Astrocyte (in vitro differentiated cells and primary cell): ENCODE measurements at regions not wholly inside any gene's neighbourhood (a gene's known extent, or its start where the extent isn't known, plus 50 kb on each side); places are given as distances from the start of the nearest gene placed in this dataset.
A peak's percentile ranks its signal among the peaks of the same experiment; 100 is the strongest.

ENCODE experiments used
- DNase-seq: peaks from one replicate; pipeline ENCODE4 v3.0.0-alpha.2; 2010; ENCODE audit warnings: low read depth
- FAIRE-seq: peaks from 2 replicates; lab custom pipeline; 2011; peaks lifted over from hg19 to GRCh38; lab: Jason Lieb, UNC
- H2AFZ ChIP-seq: 2 replicates; pipeline ENCODE4 v1.6.0; 2012; ENCODE audit warnings: low read depth, low read length, inconsistent platforms
- H3K27ac ChIP-seq: 2 replicates; pipeline ENCODE4 v1.5.1; 2011; ENCODE audit warnings: low read depth, low read length, inconsistent platforms
- H3K27me3 ChIP-seq: 2 replicates; pipeline ENCODE4 v1.6.0; 2011; ENCODE audit warnings: low read length, inconsistent platforms; ENCODE audit not compliant: insufficient read depth
- H3K36me3 ChIP-seq: 2 replicates; pipeline ENCODE4 v1.5.1; 2011; ENCODE audit warnings: low read length, inconsistent platforms; ENCODE audit not compliant: insufficient read depth
- H3K4me1 ChIP-seq: 2 replicates; pipeline ENCODE4 v1.5.1; 2011; ENCODE audit warnings: low read length, inconsistent platforms; ENCODE audit not compliant: insufficient read depth
- H3K4me2 ChIP-seq: 2 replicates; pipeline ENCODE4 v1.6.0; 2012; ENCODE audit warnings: low read length, inconsistent platforms
- H3K4me3 ChIP-seq: 2 replicates; pipeline ENCODE4 v1.5.1; 2011; ENCODE audit warnings: low read depth, mild to moderate bottlenecking, low read length, inconsistent platforms; ENCODE audit not compliant: insufficient read depth
- H3K79me2 ChIP-seq: 2 replicates; pipeline ENCODE4 v1.6.0; 2012; ENCODE audit warnings: mild to moderate bottlenecking, low read length, inconsistent platforms; ENCODE audit not compliant: insufficient read depth
- H3K9ac ChIP-seq: 2 replicates; pipeline ENCODE4 v1.6.0; 2012; ENCODE audit warnings: mild to moderate bottlenecking, low read length, inconsistent platforms
- H3K9me3 ChIP-seq: 2 replicates; pipeline ENCODE4 v1.5.1; 2012; ENCODE audit warnings: low read depth, mild to moderate bottlenecking, low read length, inconsistent platforms; ENCODE audit not compliant: insufficient read depth
- H4K20me1 ChIP-seq: 2 replicates; pipeline ENCODE4 v1.6.0; 2012; ENCODE audit warnings: low read length, inconsistent platforms; ENCODE audit not compliant: insufficient read depth
- H3K27ac Mint-ChIP-seq: one replicate; pipeline ENCODE4 v1.8.0; 2021; ENCODE audit warnings: mild to moderate bottlenecking, mixed read lengths; ENCODE audit not compliant: unreplicated experiment
- H3K27me3 Mint-ChIP-seq: one replicate; pipeline ENCODE4 v1.8.0; 2021; ENCODE audit warnings: low read depth, mixed read lengths; ENCODE audit not compliant: unreplicated experiment
- H3K36me3 Mint-ChIP-seq: one replicate; pipeline ENCODE4 v1.8.0; 2021; ENCODE audit warnings: low read depth, mixed read lengths; ENCODE audit not compliant: unreplicated experiment
- H3K4me1 Mint-ChIP-seq: one replicate; pipeline ENCODE4 v1.8.0; 2021; ENCODE audit warnings: low read depth, mixed read lengths; ENCODE audit not compliant: unreplicated experiment
- H3K4me3 Mint-ChIP-seq: one replicate; pipeline ENCODE4 v1.8.0; 2021; ENCODE audit warnings: mild to moderate bottlenecking, moderate library complexity, mixed read lengths; ENCODE audit not compliant: unreplicated experiment
- H3K9me3 Mint-ChIP-seq: one replicate; pipeline ENCODE4 v1.8.0; 2021; ENCODE audit warnings: mild to moderate bottlenecking, mixed read lengths; ENCODE audit not compliant: unreplicated experiment
- EZH2 ChIP-seq: IDR thresholded peaks from 2 replicates; pipeline ENCODE4 v1.6.1; 2012; ENCODE audit warnings: mild to moderate bottlenecking, low read length, inconsistent platforms; ENCODE audit not compliant: insufficient read depth
- TF ChIP-seq, protein P1 (sequence below): IDR thresholded peaks from 2 replicates; pipeline ENCODE4 v1.5.1; 2011; ENCODE audit warnings: low read depth, mild to moderate bottlenecking, inconsistent platforms, low read length, moderate library complexity; ENCODE audit not compliant: insufficient read depth

DNA sequence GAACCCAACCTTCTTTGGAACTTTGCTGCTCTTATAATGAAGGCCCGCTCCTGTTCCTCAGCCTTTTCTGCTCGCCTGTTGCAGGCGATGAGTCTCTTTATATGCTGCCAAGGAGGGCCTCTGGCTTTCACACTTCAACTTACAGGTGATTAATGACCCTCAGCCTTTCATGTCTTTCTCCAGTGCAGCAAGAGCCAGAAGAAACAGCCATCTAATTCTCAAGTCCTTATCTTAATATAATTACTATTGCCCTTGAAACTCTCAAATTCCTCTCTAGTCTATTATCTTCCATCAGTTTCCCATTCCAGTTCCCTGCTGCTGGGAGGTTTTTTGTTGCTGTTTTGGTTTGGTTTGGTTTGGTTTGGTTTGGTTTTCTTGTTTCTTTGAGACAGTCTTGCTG lies 121.8 kb upstream of the MED13 start:
- Histone ChIP-seq H3K4me3 (no peak overlapping the region), H3K4me2 (no peak overlapping the region), H3K27ac (no peak overlapping the region), H3K36me3 (no peaks in the 10 kb centered on the region), H3K9me3 (no peaks in the 10 kb centered on the region), H2AFZ (no peak overlapping the region), H3K4me1 (no peaks in the 10 kb centered on the region), H4K20me1 (no peaks in the 10 kb centered on the region), H3K9ac (no peak overlapping the region), H3K79me2 (no peaks in the 10 kb centered on the region), H3K27me3 (peaks cover 3% of the 10 kb centered on the region)
- Mint-ChIP-seq H3K36me3 (no peaks in the 10 kb centered on the region), H3K4me3 (no peak overlapping the region), H3K27me3 (no peaks in the 10 kb centered on the region), H3K9me3 (no peaks in the 10 kb centered on the region), H3K4me1 (no peaks in the 10 kb centered on the region), H3K27ac (no peak overlapping the region)
- FAIRE-seq, result no peak
- peak; percentile 10 for DNase-seq
- no peak for TF ChIP-seq EZH2
- TF ChIP-seq, protein P1, sequence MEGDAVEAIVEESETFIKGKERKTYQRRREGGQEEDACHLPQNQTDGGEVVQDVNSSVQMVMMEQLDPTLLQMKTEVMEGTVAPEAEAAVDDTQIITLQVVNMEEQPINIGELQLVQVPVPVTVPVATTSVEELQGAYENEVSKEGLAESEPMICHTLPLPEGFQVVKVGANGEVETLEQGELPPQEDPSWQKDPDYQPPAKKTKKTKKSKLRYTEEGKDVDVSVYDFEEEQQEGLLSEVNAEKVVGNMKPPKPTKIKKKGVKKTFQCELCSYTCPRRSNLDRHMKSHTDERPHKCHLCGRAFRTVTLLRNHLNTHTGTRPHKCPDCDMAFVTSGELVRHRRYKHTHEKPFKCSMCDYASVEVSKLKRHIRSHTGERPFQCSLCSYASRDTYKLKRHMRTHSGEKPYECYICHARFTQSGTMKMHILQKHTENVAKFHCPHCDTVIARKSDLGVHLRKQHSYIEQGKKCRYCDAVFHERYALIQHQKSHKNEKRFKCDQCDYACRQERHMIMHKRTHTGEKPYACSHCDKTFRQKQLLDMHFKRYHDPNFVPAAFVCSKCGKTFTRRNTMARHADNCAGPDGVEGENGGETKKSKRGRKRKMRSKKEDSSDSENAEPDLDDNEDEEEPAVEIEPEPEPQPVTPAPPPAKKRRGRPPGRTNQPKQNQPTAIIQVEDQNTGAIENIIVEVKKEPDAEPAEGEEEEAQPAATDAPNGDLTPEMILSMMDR, result no peak

DNA sequence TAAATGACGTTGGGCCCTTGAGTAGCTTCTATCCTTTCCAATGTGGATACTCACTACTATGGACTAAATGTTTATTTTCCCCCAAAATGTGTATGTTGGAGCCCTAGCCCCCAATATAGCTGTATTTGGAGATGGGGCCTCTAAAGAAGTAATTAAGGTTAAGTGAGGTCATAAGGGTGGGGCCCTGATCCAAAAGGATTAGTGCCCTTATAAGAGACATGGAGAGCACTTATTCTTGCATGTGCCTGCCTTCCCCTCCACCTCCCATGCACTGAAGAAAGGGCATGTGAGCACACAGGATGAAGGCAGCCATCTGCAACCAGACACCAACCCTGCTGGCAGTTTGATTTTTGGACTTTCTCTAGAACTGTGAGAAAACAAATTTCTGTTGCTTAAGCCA lies 115.7 kb upstream of the MED13 start:
- Histone ChIP-seq H3K9me3 (peaks cover 5% of the 10 kb centered on the region), H3K9ac (no peak overlapping the region), H3K4me1 (peaks cover 7% of the 10 kb centered on the region), H3K4me3 (no peak overlapping the region), H3K79me2 (no peaks in the 10 kb centered on the region), H3K4me2 (no peak overlapping the region), H3K27ac (no peak overlapping the region), H2AFZ (no peak overlapping the region), H3K36me3 (no peaks in the 10 kb centered on the region), H3K27me3 (no peaks in the 10 kb centered on the region), H4K20me1 (no peaks in the 10 kb centered on the region)
- Mint-ChIP-seq H3K27ac (no peak overlapping the region), H3K4me3 (no peak overlapping the region), H3K27me3 (no peaks in the 10 kb centered on the region), H3K4me1 (peaks cover 8% of the 10 kb centered on the region), H3K36me3 (no peaks in the 10 kb centered on the region), H3K9me3 (no peaks in the 10 kb centered on the region)
- TF ChIP-seq EZH2, result no peak
- TF ChIP-seq, protein P1, result no peak
- no peak for DNase-seq
- FAIRE-seq, result no peak

DNA sequence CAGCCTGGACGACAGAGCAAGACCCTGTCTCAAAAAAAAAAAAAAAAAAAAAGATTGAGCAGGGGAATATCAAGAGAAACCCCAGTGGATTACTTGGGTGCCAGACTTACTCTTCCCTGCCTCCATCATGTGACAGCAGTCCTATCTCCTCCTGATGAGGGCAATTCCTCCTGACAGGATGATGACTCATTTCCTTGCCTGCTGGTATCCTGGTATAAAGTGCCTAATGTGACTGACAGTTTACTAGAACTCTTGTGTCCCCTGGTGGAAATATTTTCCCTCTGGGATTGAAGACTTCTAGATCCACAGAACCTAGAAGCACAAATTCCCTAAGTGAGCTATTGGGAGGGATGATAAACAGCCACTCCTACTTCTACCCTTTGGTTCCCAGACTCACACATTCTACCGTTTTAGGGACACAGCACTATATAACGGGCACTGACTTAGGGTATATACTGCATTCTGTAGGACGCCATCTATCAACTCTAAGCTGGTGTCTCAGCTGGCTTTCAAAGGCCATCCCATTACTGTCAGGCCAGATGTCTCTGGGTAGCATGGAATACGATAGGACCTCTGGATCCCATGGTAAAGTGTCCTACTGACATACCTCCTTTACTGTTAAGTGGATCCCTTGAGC lies 114.6 kb upstream of the MED13 start:
- no peak for FAIRE-seq
- Mint-ChIP-seq H3K9me3 (no peaks in the 10 kb centered on the region), H3K4me1 (peaks cover 8% of the 10 kb centered on the region), H3K27ac (no peak overlapping the region), H3K27me3 (no peaks in the 10 kb centered on the region), H3K36me3 (no peaks in the 10 kb centered on the region), H3K4me3 (no peak overlapping the region)
- H2AFZ ChIP-seq, result no peak overlapping the region
- no peaks in the 10 kb centered on the region for H3K27me3 ChIP-seq
- no peak for TF ChIP-seq EZH2
- TF ChIP-seq, protein P1, result no peak
- H3K27ac ChIP-seq, result no peak overlapping the region
- peaks cover 7% of the 10 kb centered on the region for H3K4me1 ChIP-seq
- H3K4me3 ChIP-seq, result no peak overlapping the region
- no peak overlapping the region for H3K9ac ChIP-seq
- H3K4me2 ChIP-seq, result no peak overlapping the region
- peaks cover 5% of the 10 kb centered on the region for H3K9me3 ChIP-seq
- H3K79me2 ChIP-seq, result no peaks in the 10 kb centered on the region
- peak; percentile 27 for DNase-seq
- H4K20me1 ChIP-seq, result no peaks in the 10 kb centered on the region
- no peaks in the 10 kb centered on the region for H3K36me3 ChIP-seq
